HepG2 (cell line): ENCODE measurements at regions not wholly inside any gene's neighbourhood (a gene's known extent, or its start where the extent isn't known, plus 50 kb on each side); places are given as distances from the start of the nearest gene placed in this dataset.
"Not testable (repeated sequence)": the region's sequence is repeated elsewhere in the genome, so short reads cannot be mapped to it uniquely, and the experiment has no call there.

Source experiments
- ATAC-seq: fragments of 200-7000 bp; cut with Tn5 transposase; 3 replicates; pipeline ENCODE4 v1.9.1; 2020; ENCODE audit warnings: mild to moderate bottlenecking, moderate library complexity
- BruUV-seq: library from RNA; stranded (reverse); fragments of 400-500 nt; replicated peaks from 2 replicates; lab custom pipeline; 2021; lab: Mats Ljungman, UMichigan
- CTCF ChIA-PET: fragments of 300-600 bp; formaldehyde crosslinking; extraction: SDS; loops from one replicate; lab custom pipeline; 2021; ENCODE audit warnings: low total read pairs, inconsistent platforms, low intra/inter-chr PET ratio; lab: Yijun Ruan, JAX
- POLR2A ChIA-PET: fragments of 350-600 bp; sonication (Branson Sonifier 250); formaldehyde crosslinking; loops from one replicate; lab custom pipeline; 2020; ENCODE audit warnings: antibody characterized with exemption, inconsistent platforms; lab: Yijun Ruan, JAX
- DNase-seq: peaks from one replicate; pipeline ENCODE4 v3.0.0-alpha.2; 2015; ENCODE audit warnings: low spot score
- FAIRE-seq: peaks from 3 replicates; lab custom pipeline; 2011; peaks lifted over from hg19 to GRCh38; lab: Jason Lieb, UNC
- H2AFZ ChIP-seq: one replicate; pipeline ENCODE4 v1.6.1; 2011; ENCODE audit warnings: low read length, inconsistent platforms
- H3K27ac ChIP-seq: fragments of 300-600 bp; 3 replicates; pipeline ENCODE4 v1.8.0; 2011; ENCODE audit warnings: mixed run types, mild to moderate bottlenecking, mixed read lengths, low read length, inconsistent platforms; ENCODE audit not compliant: insufficient read depth; ENCODE audit errors: extremely low read length
- H3K27me3 ChIP-seq, 2 experiments: fragments of 200-600 bp in 1 of 2; 2 replicates in 1 of 2; 3 replicates in 1 of 2; pipeline versions ENCODE4 v1.6.0 to v1.8.0; 2011; ENCODE audit warnings: low read length in 2 of 2, mild to moderate bottlenecking in 2 of 2, moderate library complexity in 2 of 2, inconsistent platforms in 1 of 2; ENCODE audit not compliant: insufficient read depth in 2 of 2, control insufficient read depth in 1 of 2
- H3K36me3 ChIP-seq, 2 experiments: fragments of 200-600 bp in 1 of 2; replicated peaks in 1 of 2; 2 replicates in 1 of 2; 3 replicates in 1 of 2; pipeline versions ENCODE4 v1.5.1 to v1.8.0; 2011; ENCODE audit warnings: low read length in 2 of 2, inconsistent platforms in 1 of 2; ENCODE audit not compliant: insufficient read depth in 2 of 2, control insufficient read depth in 1 of 2
- H3K4me1 ChIP-seq: 2 replicates; pipeline ENCODE4 v1.5.1; 2012; ENCODE audit warnings: low read length, inconsistent platforms; ENCODE audit not compliant: insufficient read depth
- H3K4me2 ChIP-seq: 2 replicates; pipeline ENCODE4 v1.6.0; 2011; ENCODE audit warnings: low read depth, low read length, inconsistent platforms
- H3K4me3 ChIP-seq, 3 experiments: fragments of 200-600 bp in 1 of 3; sonication (generic), shearing (Covaris generic) in 1 of 3; replicated peaks in 1 of 3; 2 replicates each; pipeline ENCODE4 v1.5.1; 2011 to 2016; ENCODE audit warnings: low read length in 3 of 3, inconsistent platforms in 2 of 3, low read depth in 2 of 3, mild to moderate bottlenecking in 2 of 3, control low read depth in 1 of 3, mixed read lengths in 1 of 3; ENCODE audit not compliant: insufficient read depth in 1 of 3
- H3K79me2 ChIP-seq: one replicate; pipeline ENCODE4 v1.6.1; 2011; ENCODE audit warnings: low read length, inconsistent platforms; ENCODE audit not compliant: insufficient read depth
- H3K9ac ChIP-seq: 2 replicates; pipeline ENCODE4 v1.6.0; 2011; ENCODE audit warnings: mild to moderate bottlenecking, low read depth, low read length, inconsistent platforms; ENCODE audit not compliant: insufficient read depth
- H3K9me3 ChIP-seq: 2 replicates; pipeline ENCODE4 v1.5.1; 2012; ENCODE audit warnings: mild to moderate bottlenecking, low read length
- H4K20me1 ChIP-seq: 2 replicates; pipeline ENCODE4 v1.6.0; 2011; ENCODE audit warnings: inconsistent platforms, mild to moderate bottlenecking, low read length, moderate library complexity; ENCODE audit not compliant: insufficient read depth
- BORCS8-MEF2B ChIP-seq: sonication (generic); formaldehyde crosslinking; IDR thresholded peaks from 2 replicates; pipeline ENCODE4 v1.8.0; 2022; ENCODE audit warnings: mild to moderate bottlenecking, missing genetic modification reagents
- KLF16 ChIP-seq, 2 experiments: sonication (generic) in 1 of 2; formaldehyde crosslinking in 1 of 2; IDR thresholded peaks; 2 replicates each; pipeline versions ENCODE4 v1.6.1 to v1.8.0; 2016 to 2023; ENCODE audit warnings: missing genetic modification reagents in 2 of 2, missing compliant biosample characterization in 1 of 2
- MED13 ChIP-seq: sonication (generic); formaldehyde crosslinking; IDR thresholded peaks from 2 replicates; pipeline ENCODE4 v1.5.0; 2020; ENCODE audit warnings: missing genetic modification reagents
- ZNF225 ChIP-seq: sonication (generic); formaldehyde crosslinking; IDR thresholded peaks from 2 replicates; pipeline ENCODE4 v1.4.0; 2020; ENCODE audit warnings: mild to moderate bottlenecking, missing genetic modification reagents
- ZNF256 ChIP-seq: sonication (generic); formaldehyde crosslinking; conservative IDR thresholded peaks from 2 replicates; pipeline ENCODE4 v1.4.0; 2020; ENCODE audit warnings: missing genetic modification reagents
- ZNF337 ChIP-seq: sonication (generic); formaldehyde crosslinking; IDR thresholded peaks from 2 replicates; pipeline ENCODE4 v1.5.1; 2020; ENCODE audit warnings: missing genetic modification reagents, low read depth, mild to moderate bottlenecking, borderline replicate concordance
- ZNF616 ChIP-seq: sonication (generic); formaldehyde crosslinking; IDR thresholded peaks from 2 replicates; pipeline ENCODE4 v1.5.0; 2020; ENCODE audit warnings: low read depth, mild to moderate bottlenecking, missing genetic modification reagents
- ZNF703 ChIP-seq: sonication (generic); formaldehyde crosslinking; IDR thresholded peaks from 2 replicates; pipeline ENCODE4 v1.5.1; 2020; ENCODE audit warnings: missing genetic modification reagents, mild to moderate bottlenecking, moderate library complexity, borderline replicate concordance
- ZNF879 ChIP-seq: sonication (generic); formaldehyde crosslinking; IDR thresholded peaks from 2 replicates; pipeline ENCODE4 v1.8.1; 2023; ENCODE audit warnings: missing genetic modification reagents
- ZSCAN21 ChIP-seq: sonication (generic); formaldehyde crosslinking; IDR thresholded peaks from 2 replicates; pipeline ENCODE4 v1.8.0; 2022; ENCODE audit warnings: mild to moderate bottlenecking, missing genetic modification reagents, moderate library complexity, borderline replicate concordance
- ZUFSP ChIP-seq: sonication (generic); formaldehyde crosslinking; IDR thresholded peaks from 2 replicates; pipeline ENCODE4 v1.9.0; 2021; ENCODE audit warnings: missing genetic modification reagents, mild to moderate bottlenecking, borderline replicate concordance
- WGBS: methylation state at CpG from one replicate; pipeline ENCODE4 v1.1.6; 2017; ENCODE audit warnings: low lambda C conversion rate; 5-methylcytosine and 5-hydroxymethylcytosine counted together
- in situ Hi-C: cut with HindIII; loops from 2 replicates; pipeline ENCODE4 v1.10.0; 2017; ENCODE audit warnings: low pct_unique_long_range_greater_than_20kb; ENCODE audit not compliant: extremely low pct_ligation_motif_present
- intact Hi-C: fragments of 100-400 bp; cut with micrococcal nuclease; formaldehyde crosslinking; loops from one replicate; pipeline ENCODE4 v1.10.0; 2022; ENCODE audit not compliant: unreplicated experiment

GRCh38 chr1:227411066-227411465 lies 92.8 kb upstream of the CDC42BPA start:
- peaks cover 0 to 18% of the 10 kb centered on the region in 2 experiments; a peak in 2 of 5 replicates for H3K27me3 ChIP-seq
- no TSS peak for BruUV-seq
- no peak for ATAC-seq
- DNase-seq: no peak
- no peaks in the 10 kb centered on the region for H3K36me3 ChIP-seq
- TF ChIP-seq ZNF225 (no peak), ZNF256 (CRISPR knock-in tag) (no peak), BORCS8-MEF2B (no peak), ZNF616 (CRISPR knock-in tag) (no peak), KLF16 (CRISPR knock-in tag; IDR thresholded peaks at IDR 0.05) (no peak), MED13 (CRISPR knock-in tag) (no peak), ZNF337 (CRISPR knock-in tag) (no peak), ZNF703 (CRISPR knock-in tag) (no peak), ZUFSP (CRISPR knock-in tag) (no peak), ZNF879 (CRISPR knock-in tag) (no peak), ZSCAN21 (CRISPR knock-in tag) (no peak)
- FAIRE-seq: no peak
- H3K4me1 ChIP-seq: no peaks in the 10 kb centered on the region
- no peaks in the 10 kb centered on the region for H3K79me2 ChIP-seq
- POLR2A ChIA-PET: no interaction called here
- H3K27ac ChIP-seq: no peak overlapping the region
- no peak overlapping the region for H3K4me3 ChIP-seq
- CTCF ChIA-PET: no interaction called here
- no peaks in the 10 kb centered on the region for H4K20me1 ChIP-seq
- no peaks in the 10 kb centered on the region for H3K9me3 ChIP-seq
- H2AFZ ChIP-seq: no peak overlapping the region
- H3K9ac ChIP-seq: no peak overlapping the region
- no peak overlapping the region for H3K4me2 ChIP-seq
- WGBS: 16% methylated on average over 7 of the region's 7 CpGs
- intact Hi-C loops (no loop called here), in situ Hi-C loops (no loop called here)

GRCh38 chr1:227406332-227406731 lies 88.0 kb upstream of the CDC42BPA start:
- DNase-seq, H3K4me1 ChIP-seq, H3K4me2 ChIP-seq, CTCF ChIA-PET, intact Hi-C loops, in situ Hi-C loops, H4K20me1 ChIP-seq, H3K27ac ChIP-seq, ATAC-seq, H3K9ac ChIP-seq, H3K36me3 ChIP-seq, H3K79me2 ChIP-seq, FAIRE-seq, H3K4me3 ChIP-seq, H2AFZ ChIP-seq, POLR2A ChIA-PET, H3K9me3 ChIP-seq, BruUV-seq: not testable (repeated sequence)
- H3K27me3 ChIP-seq: peaks cover 0 to 14% of the 10 kb centered on the region in 2 experiments; a peak in 2 of 5 replicates
